ENCODE measurements at regions not wholly inside any gene's neighbourhood (a gene's known extent, or its start where the extent isn't known, plus 50 kb on each side); places are given as distances from the start of the nearest gene placed in this dataset.

- TF ChIP-seq CTCF (IDR thresholded peaks at IDR 0.05; ENCODE audit: unreplicated experiment), result no peak
- Mint-ChIP-seq H3K27ac (no peak overlapping the region), H3K27me3 (ENCODE audit: low read depth) (no peaks in the 10 kb centered on the region), H3K4me3 (no peak overlapping the region), H3K9me3 (peaks cover 55% of the 10 kb centered on the region), H3K36me3 (peaks cover 20% of the 10 kb centered on the region), H3K4me1 (no peaks in the 10 kb centered on the region)
- DNase-seq (ENCODE audit: low spot score in 2 of 2, unreplicated experiment in 2 of 2), result no peak
Measured at GRCh38 chr11:121814962-121815361, 301.1 kb downstream of the BLID start.

GRCh38 chr11:121814296-121814695 is 301.7 kb downstream of the BLID start:
- no peaks in the 10 kb centered on the region for H3K27me3 Mint-ChIP-seq (ENCODE audit: low read depth)
- no peak overlapping the region for H3K4me3 Mint-ChIP-seq
- no peak overlapping the region for H3K27ac Mint-ChIP-seq
- H3K36me3 Mint-ChIP-seq, result peaks cover 18% of the 10 kb centered on the region
- no peak for DNase-seq (ENCODE audit: low spot score in 2 of 2, unreplicated experiment in 2 of 2)
- TF ChIP-seq CTCF (IDR thresholded peaks at IDR 0.05; ENCODE audit: unreplicated experiment), result no peak
- peaks cover 48% of the 10 kb centered on the region for H3K9me3 Mint-ChIP-seq
- no peaks in the 10 kb centered on the region for H3K4me1 Mint-ChIP-seq

GRCh38 chr11:121810291-121810690 is 305.7 kb downstream of the BLID start:
- no peak for TF ChIP-seq CTCF (IDR thresholded peaks at IDR 0.05; ENCODE audit: unreplicated experiment)
- no peak for DNase-seq (ENCODE audit: low spot score in 2 of 2, unreplicated experiment in 2 of 2)
- Mint-ChIP-seq H3K4me3 (no peak overlapping the region), H3K27me3 (ENCODE audit: low read depth) (no peaks in the 10 kb centered on the region), H3K4me1 (peaks cover 4% of the 10 kb centered on the region), H3K9me3 (peaks cover 27% of the 10 kb centered on the region), H3K36me3 (peaks cover 16% of the 10 kb centered on the region), H3K27ac (peak overlapping the region; percentile 68)

GRCh38 chr11:121808096-121808495 is 307.9 kb downstream of the BLID start:
- H3K4me1 Mint-ChIP-seq, result peaks cover 18% of the 10 kb centered on the region
- peaks cover 27% of the 10 kb centered on the region for H3K9me3 Mint-ChIP-seq
- H3K27ac Mint-ChIP-seq, result no peak overlapping the region
- H3K36me3 Mint-ChIP-seq, result peaks cover 16% of the 10 kb centered on the region
- H3K4me3 Mint-ChIP-seq, result no peak overlapping the region
- no peaks in the 10 kb centered on the region for H3K27me3 Mint-ChIP-seq (ENCODE audit: low read depth)
- TF ChIP-seq CTCF (IDR thresholded peaks at IDR 0.05; ENCODE audit: unreplicated experiment), result no peak
- DNase-seq (ENCODE audit: low spot score in 2 of 2, unreplicated experiment in 2 of 2), result no peak

GRCh38 chr11:121807051-121807450 is 309.0 kb downstream of the BLID start:
- peaks cover 7% of the 10 kb centered on the region for H3K36me3 Mint-ChIP-seq
- H3K27me3 Mint-ChIP-seq (ENCODE audit: low read depth), result no peaks in the 10 kb centered on the region
- no peak for DNase-seq (ENCODE audit: low spot score in 2 of 2, unreplicated experiment in 2 of 2)
- H3K9me3 Mint-ChIP-seq, result peaks cover 17% of the 10 kb centered on the region
- peaks cover 28% of the 10 kb centered on the region for H3K4me1 Mint-ChIP-seq
- TF ChIP-seq CTCF (IDR thresholded peaks at IDR 0.05; ENCODE audit: unreplicated experiment), result no peak
- H3K27ac Mint-ChIP-seq, result no peak overlapping the region
- no peak overlapping the region for H3K4me3 Mint-ChIP-seq

GRCh38 chr11:121802542-121802941 is 313.5 kb downstream of the BLID start:
- Mint-ChIP-seq H3K9me3 (peaks cover 6% of the 10 kb centered on the region), H3K27me3 (ENCODE audit: low read depth) (no peaks in the 10 kb centered on the region), H3K4me1 (peaks cover 51% of the 10 kb centered on the region), H3K27ac (peak overlapping the region; percentile 97), H3K4me3 (no peak overlapping the region), H3K36me3 (peaks cover 4% of the 10 kb centered on the region)
- no peak for DNase-seq (ENCODE audit: low spot score in 2 of 2, unreplicated experiment in 2 of 2)
- no peak for TF ChIP-seq CTCF (IDR thresholded peaks at IDR 0.05; ENCODE audit: unreplicated experiment)

Data from mesothelial cell of epicardium (in vitro differentiated cells).